Activated CD8-positive, alpha-beta T cell treated with anti-CD3 and anti-CD28 coated beads, Interleukin-2, amount 10 ng/mL, durations not matched to agents 7 days and 5 days (primary cell): ENCODE measurements at regions not wholly inside any gene's neighbourhood (a gene's known extent, or its start where the extent isn't known, plus 50 kb on each side); places are given as distances from the start of the nearest gene placed in this dataset.
"Not testable (repeated sequence)": the region's sequence is repeated elsewhere in the genome, so short reads cannot be mapped to it uniquely, and the experiment has no call there.

ENCODE experiments used
- ATAC-seq: fragments of 150-1000 bp; cut with Tn5 transposase; one replicate; pipeline ENCODE4 v1.10.0; 2021; ENCODE audit warnings: moderate library complexity
- CTCF ChIA-PET: fragments of 350-600 bp; sonication (Branson Sonifier 250); formaldehyde crosslinking; loops from one replicate; lab custom pipeline; 2021; ENCODE audit warnings: antibody characterized with exemption; lab: Charles Lee
- POLR2A ChIA-PET: fragments of 350-600 bp; sonication (Branson Sonifier 250); formaldehyde crosslinking; loops from one replicate; lab custom pipeline; 2021; ENCODE audit warnings: antibody characterized with exemption; lab: Charles Lee
- DNase-seq: peaks from one replicate; pipeline ENCODE4 v3.0.0-alpha.2; 2020
- H3K27ac Mint-ChIP-seq: one replicate; pipeline ENCODE4 v1.8.0; 2021; ENCODE audit warnings: mild to moderate bottlenecking, mixed read lengths
- H3K27me3 Mint-ChIP-seq: one replicate; pipeline ENCODE4 v1.8.0; 2021; ENCODE audit warnings: low read depth, mixed read lengths
- H3K36me3 Mint-ChIP-seq: one replicate; pipeline ENCODE4 v1.8.0; 2021; ENCODE audit warnings: low read depth, mixed read lengths
- H3K4me1 Mint-ChIP-seq: one replicate; pipeline ENCODE4 v1.8.0; 2021; ENCODE audit warnings: low read depth, mixed read lengths
- H3K4me3 Mint-ChIP-seq: one replicate; pipeline ENCODE4 v1.8.0; 2021; ENCODE audit warnings: mild to moderate bottlenecking, mixed read lengths
- H3K9me3 Mint-ChIP-seq: one replicate; pipeline ENCODE4 v1.8.0; 2022; ENCODE audit warnings: mixed read lengths; ENCODE audit not compliant: insufficient read depth

GRCh38 chr3:159390656-159391212 is 588.9 kb downstream of the MFSD1 start:
- ChIA-PET CTCF (no interaction called here), POLR2A (no interaction called here)
- ATAC-seq = no peak
- H3K9me3 Mint-ChIP-seq = peaks cover 5% of the 10 kb centered on the region
- H3K4me1 Mint-ChIP-seq = no peaks in the 10 kb centered on the region
- no peak overlapping the region for H3K27ac Mint-ChIP-seq
- DNase-seq = no peak
- H3K4me3 Mint-ChIP-seq = no peak overlapping the region
- no peaks in the 10 kb centered on the region for H3K27me3 Mint-ChIP-seq
- no peaks in the 10 kb centered on the region for H3K36me3 Mint-ChIP-seq

- H3K27me3 Mint-ChIP-seq, H3K36me3 Mint-ChIP-seq, H3K27ac Mint-ChIP-seq, ATAC-seq, CTCF ChIA-PET, POLR2A ChIA-PET, H3K9me3 Mint-ChIP-seq, H3K4me1 Mint-ChIP-seq, H3K4me3 Mint-ChIP-seq, DNase-seq: not testable (repeated sequence)
Observed at GRCh38 chr3:159397683-159398082, 591.0 kb upstream of the IL12A start.

GRCh38 chr3:159401069-159401468 is 587.6 kb upstream of the IL12A start:
- no peaks in the 10 kb centered on the region for H3K27me3 Mint-ChIP-seq
- no peak overlapping the region for H3K27ac Mint-ChIP-seq
- ChIA-PET POLR2A (no interaction called here), CTCF (no interaction called here)
- H3K4me1 Mint-ChIP-seq = no peaks in the 10 kb centered on the region
- DNase-seq (no peak), ATAC-seq (no peak)
- H3K36me3 Mint-ChIP-seq = no peaks in the 10 kb centered on the region
- no peaks in the 10 kb centered on the region for H3K9me3 Mint-ChIP-seq
- no peak overlapping the region for H3K4me3 Mint-ChIP-seq

- DNase-seq, POLR2A ChIA-PET, H3K9me3 Mint-ChIP-seq, ATAC-seq, H3K27me3 Mint-ChIP-seq, H3K27ac Mint-ChIP-seq, H3K36me3 Mint-ChIP-seq, H3K4me3 Mint-ChIP-seq, CTCF ChIA-PET, H3K4me1 Mint-ChIP-seq: not testable (repeated sequence)
Observed at GRCh38 chr3:159409711-159410110, 578.9 kb upstream of the IL12A start.

GRCh38 chr3:159413319-159413718 is 575.3 kb upstream of the IL12A start:
- ChIA-PET POLR2A (interaction anchor here (0.6 kb wide), 1 partner anchor 1518 kb away, joined by 3 read pairs; no protein-coding TSS in a partner anchor), CTCF (no interaction called here)
- no peaks in the 10 kb centered on the region for H3K27me3 Mint-ChIP-seq
- no peak overlapping the region for H3K27ac Mint-ChIP-seq
- DNase-seq = no peak
- no peak overlapping the region for H3K4me3 Mint-ChIP-seq
- H3K4me1 Mint-ChIP-seq = no peaks in the 10 kb centered on the region
- no peaks in the 10 kb centered on the region for H3K36me3 Mint-ChIP-seq
- peaks cover 5% of the 10 kb centered on the region for H3K9me3 Mint-ChIP-seq
- ATAC-seq = no peak

GRCh38 chr3:159416856-159417255 is 571.8 kb upstream of the IL12A start:
- no peak overlapping the region for H3K4me3 Mint-ChIP-seq
- CTCF ChIA-PET = no interaction called here
- no peaks in the 10 kb centered on the region for H3K36me3 Mint-ChIP-seq
- no peaks in the 10 kb centered on the region for H3K27me3 Mint-ChIP-seq
- POLR2A ChIA-PET = no interaction called here
- no peak for DNase-seq
- H3K27ac Mint-ChIP-seq = no peak overlapping the region
- ATAC-seq = no peak
- H3K4me1 Mint-ChIP-seq = no peaks in the 10 kb centered on the region
- no peaks in the 10 kb centered on the region for H3K9me3 Mint-ChIP-seq

- H3K4me3 Mint-ChIP-seq = no peak overlapping the region
- CTCF ChIA-PET = no interaction called here
- no peaks in the 10 kb centered on the region for H3K4me1 Mint-ChIP-seq
- H3K9me3 Mint-ChIP-seq = no peaks in the 10 kb centered on the region
- no peak for ATAC-seq
- DNase-seq = no peak
- H3K27ac Mint-ChIP-seq = no peak overlapping the region
- no peaks in the 10 kb centered on the region for H3K27me3 Mint-ChIP-seq
- POLR2A ChIA-PET = no interaction called here
- no peaks in the 10 kb centered on the region for H3K36me3 Mint-ChIP-seq
Observed at GRCh38 chr3:159417761-159418160, 570.9 kb upstream of the IL12A start.

- no peak overlapping the region for H3K4me3 Mint-ChIP-seq
- H3K27me3 Mint-ChIP-seq = no peaks in the 10 kb centered on the region
- H3K27ac Mint-ChIP-seq = no peak overlapping the region
- ChIA-PET CTCF (no interaction called here), POLR2A (no interaction called here)
- H3K36me3 Mint-ChIP-seq = no peaks in the 10 kb centered on the region
- H3K4me1 Mint-ChIP-seq = no peaks in the 10 kb centered on the region
- no peaks in the 10 kb centered on the region for H3K9me3 Mint-ChIP-seq
- ATAC-seq (no peak), DNase-seq (no peak)
Observed at GRCh38 chr3:159418571-159419526, 569.8 kb upstream of the IL12A start.

- ChIA-PET CTCF (no interaction called here), POLR2A (no interaction called here)
- H3K4me1 Mint-ChIP-seq = no peaks in the 10 kb centered on the region
- no peaks in the 10 kb centered on the region for H3K36me3 Mint-ChIP-seq
- no peaks in the 10 kb centered on the region for H3K27me3 Mint-ChIP-seq
- no peak overlapping the region for H3K4me3 Mint-ChIP-seq
- ATAC-seq (no peak), DNase-seq (no peak)
- H3K9me3 Mint-ChIP-seq = no peaks in the 10 kb centered on the region
- H3K27ac Mint-ChIP-seq = no peak overlapping the region
Observed at GRCh38 chr3:159429702-159430101, 558.9 kb upstream of the IL12A start.

GRCh38 chr3:159432682-159433340 is 555.8 kb upstream of the IL12A start:
- Mint-ChIP-seq H3K4me3 (no peak overlapping the region), H3K27me3 (no peaks in the 10 kb centered on the region), H3K9me3 (no peaks in the 10 kb centered on the region), H3K27ac (no peak overlapping the region), H3K36me3 (no peaks in the 10 kb centered on the region), H3K4me1 (no peaks in the 10 kb centered on the region)
- POLR2A ChIA-PET = no interaction called here
- ATAC-seq (no peak), DNase-seq (no peak)
- CTCF ChIA-PET = no interaction called here

- Mint-ChIP-seq H3K4me1 (no peaks in the 10 kb centered on the region), H3K27ac (no peak overlapping the region), H3K27me3 (no peaks in the 10 kb centered on the region), H3K4me3 (no peak overlapping the region), H3K36me3 (no peaks in the 10 kb centered on the region), H3K9me3 (no peaks in the 10 kb centered on the region)
- POLR2A ChIA-PET = no interaction called here
- DNase-seq (no peak), ATAC-seq (no peak)
- CTCF ChIA-PET = no interaction called here
Observed at GRCh38 chr3:159439346-159439745, 549.3 kb upstream of the IL12A start.

- H3K4me1 Mint-ChIP-seq = no peaks in the 10 kb centered on the region
Observed at GRCh38 chr3:159441279-159441678, 547.4 kb upstream of the IL12A start.

More at GRCh38 chr3:159441279-159441678, 547.4 kb upstream of the IL12A start:
- no peak for DNase-seq
- no peak overlapping the region for H3K27ac Mint-ChIP-seq
- no peaks in the 10 kb centered on the region for H3K9me3 Mint-ChIP-seq
- no peak overlapping the region for H3K4me3 Mint-ChIP-seq
- ChIA-PET POLR2A (no interaction called here), CTCF (no interaction called here)
- H3K36me3 Mint-ChIP-seq = no peaks in the 10 kb centered on the region
- no peaks in the 10 kb centered on the region for H3K27me3 Mint-ChIP-seq
- ATAC-seq = no peak
